Stomach (tissue), 4 donors: ENCODE measurements at regions not wholly inside any gene's neighbourhood (a gene's known extent, or its start where the extent isn't known, plus 50 kb on each side); places are given as distances from the start of the nearest gene placed in this dataset.

Experiments used
- CTCF ChIP-seq, 7 experiments: fragments of 450-650 bp in 4 of 7; fragments of 200-600 bp in 3 of 7; sonication (generic) in 3 of 7; IDR thresholded peaks; one replicate each; pipeline ENCODE4 v1.5.1; 2016 to 2019; ENCODE audit warnings: antibody characterized with exemption in 7 of 7, control low read depth in 2 of 7, mild to moderate bottlenecking in 1 of 7
- EP300 ChIP-seq: sonication (generic); formaldehyde crosslinking; IDR thresholded peaks from one replicate; pipeline ENCODE4 v1.6.1; 2017; ENCODE audit warnings: antibody characterized with exemption
- POLR2A ChIP-seq, 4 donors: fragments of 450-650 bp; IDR thresholded peaks; one replicate each; pipeline ENCODE4 v1.6.1; 2016; ENCODE audit warnings: antibody characterized with exemption in 4 of 4, control low read depth in 2 of 4, mild to moderate bottlenecking in 1 of 4, moderate library complexity in 1 of 4
- POLR2AphosphoS5 ChIP-seq, 3 donors: sonication (generic); formaldehyde crosslinking; IDR thresholded peaks; one replicate each; pipeline ENCODE4 v1.6.1; 2016; ENCODE audit warnings: antibody characterized with exemption in 3 of 3

- TF ChIP-seq CTCF (IDR thresholded peaks at IDR 0.05) (no peak), POLR2A (IDR thresholded peaks at IDR 0.05) (no peak), POLR2AphosphoS5 (IDR thresholded peaks at IDR 0.05) (no peak), EP300 (no peak)
These were observed 489.5 kb upstream of the SPRY2 start for GRCh38 chr13:80830431-80830830.
